Spinal cord (tissue), 9 donors: ENCODE measurements at regions not wholly inside any gene's neighbourhood (a gene's known extent, or its start where the extent isn't known, plus 50 kb on each side); places are given as distances from the start of the nearest gene placed in this dataset.

Source experiments
- DNase-seq, 6 donors: peaks; one replicate each; pipeline versions ENCODE4 v3.0.0 to v3.0.0-alpha.2; 2013 to 2015; ENCODE audit warnings: low spot score in 6 of 6, low read depth in 4 of 6
- H3K27ac ChIP-seq: one replicate; pipeline ENCODE4 v1.5.1; 2013; ENCODE audit warnings: low read depth, low read length, control low read depth
- H3K27me3 ChIP-seq: one replicate; pipeline ENCODE4 v1.6.1; 2013; ENCODE audit warnings: low read length; ENCODE audit not compliant: control insufficient read depth, insufficient read depth
- H3K36me3 ChIP-seq: one replicate; pipeline ENCODE4 v1.6.1; 2013; ENCODE audit warnings: low read length; ENCODE audit not compliant: control insufficient read depth, insufficient read depth
- H3K4me1 ChIP-seq: one replicate; pipeline ENCODE4 v1.6.1; 2013; ENCODE audit warnings: low read length; ENCODE audit not compliant: control insufficient read depth, insufficient read depth
- H3K4me3 ChIP-seq: one replicate; pipeline ENCODE4 v1.5.1; 2013; ENCODE audit warnings: low read depth, low read length, control low read depth
- H3K9me3 ChIP-seq: one replicate; pipeline ENCODE4 v1.6.1; 2013; ENCODE audit warnings: low read length; ENCODE audit not compliant: control insufficient read depth, insufficient read depth
- WGBS: methylation state at CpG from one replicate; pipeline ENCODE4 v1.1.5; 2013; ENCODE audit warnings: missing lambda C conversion rate; ENCODE audit not compliant: insufficient coverage; 5-methylcytosine and 5-hydroxymethylcytosine counted together
- donor health status: healthy.

GRCh38 chr5:117955831-117956230, 1032.5 kb downstream of the DTWD2 start:
- no peaks in the 10 kb centered on the region for H3K36me3 ChIP-seq
- WGBS = 93% methylated on average over 3 of the region's 3 CpGs
- no peaks in the 10 kb centered on the region for H3K27me3 ChIP-seq
- H3K4me1 ChIP-seq = no peaks in the 10 kb centered on the region
- no peaks in the 10 kb centered on the region for H3K9me3 ChIP-seq
- H3K27ac ChIP-seq = no peak overlapping the region
- no peak for DNase-seq
- no peak overlapping the region for H3K4me3 ChIP-seq

- WGBS = no CpG with 5 or more reads among the region's 1 CpG
- H3K4me1 ChIP-seq = no peaks in the 10 kb centered on the region
- no peak overlapping the region for H3K27ac ChIP-seq
Observed at GRCh38 chr5:117954331-117954730, 1034.0 kb downstream of the DTWD2 start.

DNA sequence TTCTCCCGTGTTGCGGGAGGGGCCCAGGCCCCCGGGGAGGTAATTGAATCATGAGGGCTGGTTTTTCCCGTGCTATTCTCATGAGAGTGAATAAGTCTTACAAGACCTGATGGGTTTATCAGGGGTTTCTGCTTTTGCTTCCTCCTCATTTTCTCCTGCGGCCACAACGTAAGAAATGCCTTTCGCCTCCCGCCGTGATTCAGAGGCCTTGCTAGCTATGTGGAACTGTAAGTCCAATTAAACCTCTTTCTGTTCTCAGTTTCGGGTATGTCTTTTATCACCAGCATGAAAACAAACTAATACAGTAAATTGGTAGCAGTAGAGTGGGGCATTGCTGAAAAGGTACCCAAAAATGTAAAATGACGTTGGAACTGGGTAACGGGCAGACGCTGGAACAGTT, 1035.1 kb downstream of the DTWD2 start:
- H3K9me3 ChIP-seq = no peaks in the 10 kb centered on the region
- no peak for DNase-seq
- H3K4me3 ChIP-seq = no peak overlapping the region
- no peaks in the 10 kb centered on the region for H3K36me3 ChIP-seq
- no peak overlapping the region for H3K27ac ChIP-seq
- no peaks in the 10 kb centered on the region for H3K27me3 ChIP-seq
- no peaks in the 10 kb centered on the region for H3K4me1 ChIP-seq
- 93% methylated on average over 11 of the region's 13 CpGs for WGBS

More at GRCh38 chr5:117954331-117954730, 1034.0 kb downstream of the DTWD2 start:
- Histone ChIP-seq H3K27me3 (no peaks in the 10 kb centered on the region), H3K9me3 (no peaks in the 10 kb centered on the region), H3K36me3 (no peaks in the 10 kb centered on the region), H3K4me3 (no peak overlapping the region)
- no peak for DNase-seq

DNA sequence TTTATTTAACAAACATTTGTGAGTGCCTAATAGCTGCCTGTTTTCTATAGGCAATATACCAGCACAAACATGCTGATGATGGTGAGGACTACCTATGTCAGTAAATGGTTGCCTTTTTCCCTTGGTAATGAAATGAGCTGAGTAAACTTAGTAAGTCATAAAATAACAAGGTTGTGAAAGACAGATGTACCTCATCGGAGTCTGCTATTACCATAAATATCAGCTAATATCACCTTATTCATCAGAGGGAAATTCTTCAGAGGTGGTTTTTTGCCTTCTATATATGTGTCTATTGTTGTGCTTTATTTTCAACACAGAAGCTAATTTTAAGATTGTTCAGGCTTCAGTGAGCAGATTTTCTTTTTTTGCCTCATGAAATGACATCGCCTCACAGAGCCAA, 1040.5 kb downstream of the DTWD2 start:
- Histone ChIP-seq H3K27me3 (no peaks in the 10 kb centered on the region), H3K4me3 (no peak overlapping the region), H3K4me1 (no peaks in the 10 kb centered on the region), H3K9me3 (no peaks in the 10 kb centered on the region), H3K36me3 (no peaks in the 10 kb centered on the region), H3K27ac (no peak overlapping the region)
- no CpG with 5 or more reads among the region's 2 CpGs for WGBS
- peak in 1 of 6 donors; percentile 21 for DNase-seq

DNA sequence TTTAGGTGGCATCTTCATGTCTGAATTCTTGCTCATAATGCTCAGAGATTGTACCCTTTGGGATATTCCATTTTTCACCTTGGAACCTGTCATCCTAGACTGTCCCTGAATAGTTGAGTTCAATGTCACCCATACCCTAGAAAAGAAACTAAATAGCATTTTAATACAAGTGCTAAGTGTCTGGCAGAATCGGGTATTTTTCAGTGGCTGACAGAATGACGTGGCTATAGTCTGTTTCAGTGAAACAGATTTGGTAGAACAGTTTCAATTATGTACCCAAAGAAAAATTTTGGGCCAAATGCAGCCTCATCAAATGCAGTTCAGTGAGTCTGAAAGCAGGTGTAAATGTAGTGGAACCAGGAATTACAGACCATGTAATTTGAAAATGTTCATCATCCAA, 1041.2 kb downstream of the DTWD2 start:
- Histone ChIP-seq H3K4me1 (no peaks in the 10 kb centered on the region), H3K27me3 (no peaks in the 10 kb centered on the region), H3K9me3 (no peaks in the 10 kb centered on the region), H3K27ac (no peak overlapping the region), H3K4me3 (no peak overlapping the region), H3K36me3 (no peaks in the 10 kb centered on the region)
- no CpG with 5 or more reads among the region's 2 CpGs for WGBS
- DNase-seq = peak in 1 of 6 donors; percentile 19

GRCh38 chr5:117945258-117945657, 1043.1 kb downstream of the DTWD2 start:
- H3K36me3 ChIP-seq = no peaks in the 10 kb centered on the region
- WGBS = no CpG with 5 or more reads among the region's 2 CpGs
- H3K27me3 ChIP-seq = no peaks in the 10 kb centered on the region

DNA sequence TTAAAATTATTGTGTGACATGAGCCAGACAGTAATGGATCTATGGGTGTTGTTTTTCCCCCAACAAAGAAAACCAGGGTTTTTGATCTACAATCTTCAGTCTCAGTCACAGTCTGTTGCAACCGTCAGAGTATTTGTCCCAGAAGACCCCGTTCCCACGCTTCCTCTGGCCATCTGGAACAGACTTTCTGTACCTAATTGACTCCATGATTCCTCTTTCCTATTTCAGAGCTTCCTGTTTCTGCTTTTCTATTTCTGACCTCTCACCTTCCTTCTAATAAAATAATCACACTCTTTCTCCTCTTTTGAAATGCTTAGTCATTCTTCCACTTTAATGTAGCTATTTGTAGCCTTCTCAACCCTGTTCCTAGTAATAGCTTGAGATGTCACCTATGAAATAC, 1044.8 kb downstream of the DTWD2 start:
- Histone ChIP-seq H3K9me3 (no peaks in the 10 kb centered on the region), H3K27ac (no peak overlapping the region), H3K27me3 (no peaks in the 10 kb centered on the region), H3K4me3 (no peak overlapping the region), H3K36me3 (no peaks in the 10 kb centered on the region), H3K4me1 (no peaks in the 10 kb centered on the region)
- no peak for DNase-seq
- 64% methylated on average over 3 of the region's 3 CpGs for WGBS

More at GRCh38 chr5:117945258-117945657, 1043.1 kb downstream of the DTWD2 start:
- Histone ChIP-seq H3K4me3 (no peak overlapping the region), H3K4me1 (no peaks in the 10 kb centered on the region), H3K9me3 (no peaks in the 10 kb centered on the region), H3K27ac (no peak overlapping the region)
- DNase-seq = no peak

DNA sequence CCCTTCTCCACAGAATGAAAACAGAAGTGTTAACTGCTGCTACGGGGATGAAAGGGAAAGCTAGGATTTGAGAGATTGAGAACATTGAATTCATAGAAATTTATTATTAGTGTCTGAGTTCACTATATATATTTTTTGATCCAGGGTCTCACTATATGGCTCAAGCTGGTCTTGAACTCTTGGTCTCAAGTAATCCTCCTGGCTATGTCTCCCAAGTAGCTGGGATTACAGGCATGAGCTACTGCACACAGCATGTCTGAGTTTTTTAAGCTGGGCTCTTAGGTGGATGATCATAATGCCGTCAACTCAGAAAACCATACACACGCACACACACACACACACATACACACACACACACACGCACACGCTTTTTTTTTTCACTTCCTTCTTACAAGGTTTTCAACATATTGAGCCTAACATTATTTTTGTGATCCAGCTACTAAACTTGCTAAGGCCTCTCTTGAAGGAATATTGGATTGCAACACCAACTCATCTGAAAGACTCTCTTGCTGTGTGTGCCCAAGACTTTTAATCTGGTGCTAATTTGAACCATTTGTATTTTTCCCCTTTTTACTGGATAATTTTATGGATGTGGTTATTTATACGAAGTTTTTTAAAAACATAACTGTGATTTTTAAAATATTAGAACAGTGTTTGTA, 1045.4 kb downstream of the DTWD2 start:
- 92% methylated on average over 4 of the region's 6 CpGs for WGBS
- H3K27me3 ChIP-seq = no peaks in the 10 kb centered on the region
- no peak for DNase-seq
- no peak overlapping the region for H3K4me3 ChIP-seq
- no peak overlapping the region for H3K27ac ChIP-seq
- H3K9me3 ChIP-seq = no peaks in the 10 kb centered on the region
- H3K36me3 ChIP-seq = no peaks in the 10 kb centered on the region
- H3K4me1 ChIP-seq = no peaks in the 10 kb centered on the region

GRCh38 chr5:117893211-117893610, 1095.1 kb downstream of the DTWD2 start:
- no CpG with 5 or more reads among the region's 5 CpGs for WGBS

DNA sequence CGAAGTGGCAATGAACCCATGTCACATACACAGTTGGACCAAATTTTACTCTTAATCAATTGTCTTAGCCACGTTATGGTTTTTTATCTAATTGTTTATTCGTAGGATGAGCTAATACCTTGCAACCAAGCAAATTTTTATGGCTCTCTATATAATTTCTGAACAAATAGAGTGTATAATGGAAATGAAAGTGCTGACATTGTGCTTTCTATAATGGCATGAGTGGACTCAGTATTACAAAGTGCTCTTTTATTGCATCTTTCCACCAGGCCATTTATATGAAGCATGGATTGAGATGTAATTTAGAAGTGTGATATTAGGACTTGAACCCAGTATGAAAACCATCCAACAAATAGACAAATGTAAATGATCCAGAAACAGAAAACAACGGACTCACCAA, 1096.0 kb downstream of the DTWD2 start:
- no peak for DNase-seq
- Histone ChIP-seq H3K36me3 (no peaks in the 10 kb centered on the region), H3K27me3 (no peaks in the 10 kb centered on the region), H3K9me3 (no peaks in the 10 kb centered on the region), H3K4me1 (no peaks in the 10 kb centered on the region), H3K27ac (no peak overlapping the region), H3K4me3 (no peak overlapping the region)
- WGBS = no CpG with 5 or more reads among the region's 4 CpGs

More at GRCh38 chr5:117893211-117893610, 1095.1 kb downstream of the DTWD2 start:
- Histone ChIP-seq H3K27ac (no peak overlapping the region), H3K4me3 (no peak overlapping the region), H3K9me3 (no peaks in the 10 kb centered on the region), H3K36me3 (no peaks in the 10 kb centered on the region), H3K27me3 (no peaks in the 10 kb centered on the region), H3K4me1 (no peaks in the 10 kb centered on the region)
- no peak for DNase-seq
